Activated T-helper 1 cell treated with anti-CD3 and anti-CD28 coated beads, Interleukin-12 subunit alpha, Interleukin-12 subunit beta, Interleukin-2, Interleukin-4 antibody, amounts not matched to agents 30 ng/mL and 10 ng/mL and 1 ng/mL, durations not matched to agents 14 hours and 24 hours and 36 hours (primary cell): ENCODE measurements at regions not wholly inside any gene's neighbourhood (a gene's known extent, or its start where the extent isn't known, plus 50 kb on each side); places are given as distances from the start of the nearest gene placed in this dataset.
"Not testable (repeated sequence)": the region's sequence is repeated elsewhere in the genome, so short reads cannot be mapped to it uniquely, and the experiment has no call there.

Source experiments
- DNase-seq: peaks from one replicate; pipeline ENCODE4 v3.0.0; 2021; ENCODE audit warnings: low spot score
- H3K27ac Mint-ChIP-seq: one replicate; pipeline ENCODE4 v1.8.0; 2021; ENCODE audit warnings: mild to moderate bottlenecking, mixed read lengths
- H3K27me3 Mint-ChIP-seq: one replicate; pipeline ENCODE4 v1.8.0; 2022; ENCODE audit warnings: mild to moderate bottlenecking, moderate library complexity, mixed read lengths; ENCODE audit not compliant: insufficient read depth
- H3K36me3 Mint-ChIP-seq: one replicate; pipeline ENCODE4 v1.8.0; 2021; ENCODE audit warnings: low read depth, mixed read lengths
- H3K4me1 Mint-ChIP-seq: one replicate; pipeline ENCODE4 v1.8.0; 2021; ENCODE audit warnings: low read depth, mixed read lengths
- H3K4me3 Mint-ChIP-seq: one replicate; pipeline ENCODE4 v1.8.0; 2021; ENCODE audit warnings: mild to moderate bottlenecking, moderate library complexity, mixed read lengths
- H3K9me3 Mint-ChIP-seq: one replicate; pipeline ENCODE4 v1.8.0; 2021; ENCODE audit warnings: mixed read lengths
- intact Hi-C: fragments of 100-400 bp; cut with micrococcal nuclease; formaldehyde crosslinking; loops from one replicate; pipeline ENCODE4 v1.15.1; 2024

GRCh38 chr14:38021861-38022260 is 185.8 kb upstream of the SSTR1 start:
- intact Hi-C loops = no loop called here
- H3K27ac Mint-ChIP-seq = no peak overlapping the region
- no peaks in the 10 kb centered on the region for H3K27me3 Mint-ChIP-seq
- peaks cover 22% of the 10 kb centered on the region for H3K9me3 Mint-ChIP-seq
- H3K4me3 Mint-ChIP-seq = no peak overlapping the region
- H3K36me3 Mint-ChIP-seq = no peaks in the 10 kb centered on the region
- H3K4me1 Mint-ChIP-seq = no peaks in the 10 kb centered on the region
- DNase-seq = no peak

- Mint-ChIP-seq H3K27me3 (no peaks in the 10 kb centered on the region), H3K27ac (no peak overlapping the region)
Observed at GRCh38 chr14:38022775-38023174, 184.9 kb upstream of the SSTR1 start.

GRCh38 chr14:38038171-38038570 is 169.5 kb upstream of the SSTR1 start:
- DNase-seq = no peak
- Mint-ChIP-seq H3K27ac (no peak overlapping the region), H3K36me3 (no peaks in the 10 kb centered on the region), H3K4me3 (no peak overlapping the region), H3K4me1 (no peaks in the 10 kb centered on the region), H3K9me3 (no peaks in the 10 kb centered on the region), H3K27me3 (no peaks in the 10 kb centered on the region)
- intact Hi-C loops = no loop called here

More at GRCh38 chr14:38022775-38023174, 184.9 kb upstream of the SSTR1 start:
- H3K9me3 Mint-ChIP-seq = peaks cover 22% of the 10 kb centered on the region
- no peak overlapping the region for H3K4me3 Mint-ChIP-seq
- no peaks in the 10 kb centered on the region for H3K4me1 Mint-ChIP-seq
- no peak for DNase-seq
- no peaks in the 10 kb centered on the region for H3K36me3 Mint-ChIP-seq
- intact Hi-C loops = no loop called here

GRCh38 chr14:38038986-38039385 is 168.7 kb upstream of the SSTR1 start:
- DNase-seq = no peak
- Mint-ChIP-seq H3K4me1 (no peaks in the 10 kb centered on the region), H3K36me3 (no peaks in the 10 kb centered on the region), H3K27me3 (no peaks in the 10 kb centered on the region), H3K4me3 (no peak overlapping the region), H3K27ac (no peak overlapping the region), H3K9me3 (no peaks in the 10 kb centered on the region)
- intact Hi-C loops = no loop called here

- Mint-ChIP-seq H3K27ac (no peak overlapping the region), H3K4me1 (no peaks in the 10 kb centered on the region), H3K9me3 (no peaks in the 10 kb centered on the region), H3K4me3 (no peak overlapping the region), H3K27me3 (no peaks in the 10 kb centered on the region), H3K36me3 (no peaks in the 10 kb centered on the region)
- intact Hi-C loops = no loop called here
- DNase-seq = no peak
Observed at GRCh38 chr14:38039496-38039895, 168.2 kb upstream of the SSTR1 start.

- no peak overlapping the region for H3K27ac Mint-ChIP-seq
- H3K9me3 Mint-ChIP-seq = no peaks in the 10 kb centered on the region
- H3K27me3 Mint-ChIP-seq = no peaks in the 10 kb centered on the region
- H3K4me3 Mint-ChIP-seq = no peak overlapping the region
- DNase-seq = no peak
- no peaks in the 10 kb centered on the region for H3K4me1 Mint-ChIP-seq
- intact Hi-C loops = no loop called here
- no peaks in the 10 kb centered on the region for H3K36me3 Mint-ChIP-seq
Observed at GRCh38 chr14:38040411-38040810, 167.3 kb upstream of the SSTR1 start.

GRCh38 chr14:38042322-38042721 is 165.4 kb upstream of the SSTR1 start:
- DNase-seq = no peak
- H3K4me1 Mint-ChIP-seq = no peaks in the 10 kb centered on the region
- intact Hi-C loops = no loop called here
- no peaks in the 10 kb centered on the region for H3K36me3 Mint-ChIP-seq
- no peak overlapping the region for H3K27ac Mint-ChIP-seq
- no peaks in the 10 kb centered on the region for H3K9me3 Mint-ChIP-seq
- H3K4me3 Mint-ChIP-seq = no peak overlapping the region
- no peaks in the 10 kb centered on the region for H3K27me3 Mint-ChIP-seq

- H3K4me1 Mint-ChIP-seq = no peaks in the 10 kb centered on the region
Observed at GRCh38 chr14:38044710-38045109, 163.0 kb upstream of the SSTR1 start.

GRCh38 chr14:38045461-38045860 is 162.2 kb upstream of the SSTR1 start:
- Mint-ChIP-seq H3K4me3 (no peak overlapping the region), H3K36me3 (no peaks in the 10 kb centered on the region), H3K4me1 (no peaks in the 10 kb centered on the region), H3K27ac (no peak overlapping the region), H3K27me3 (peaks cover 2% of the 10 kb centered on the region), H3K9me3 (peaks cover 4% of the 10 kb centered on the region)
- no peak for DNase-seq
- intact Hi-C loops = no loop called here

More at GRCh38 chr14:38044710-38045109, 163.0 kb upstream of the SSTR1 start:
- Mint-ChIP-seq H3K36me3 (no peaks in the 10 kb centered on the region), H3K9me3 (peaks cover 4% of the 10 kb centered on the region), H3K27me3 (peaks cover 2% of the 10 kb centered on the region), H3K27ac (no peak overlapping the region), H3K4me3 (no peak overlapping the region)
- intact Hi-C loops = no loop called here
- no peak for DNase-seq

- Mint-ChIP-seq H3K4me1 (no peaks in the 10 kb centered on the region), H3K27ac (no peak overlapping the region), H3K4me3 (no peak overlapping the region), H3K36me3 (no peaks in the 10 kb centered on the region), H3K9me3 (peaks cover 4% of the 10 kb centered on the region), H3K27me3 (peaks cover 3% of the 10 kb centered on the region)
- no peak for DNase-seq
- intact Hi-C loops = no loop called here
Observed at GRCh38 chr14:38046160-38046559, 161.5 kb upstream of the SSTR1 start.

- Mint-ChIP-seq H3K36me3 (no peaks in the 10 kb centered on the region), H3K4me1 (no peaks in the 10 kb centered on the region), H3K9me3 (peaks cover 4% of the 10 kb centered on the region), H3K27me3 (peaks cover 5% of the 10 kb centered on the region), H3K27ac (no peak overlapping the region), H3K4me3 (no peak overlapping the region)
- intact Hi-C loops = no loop called here
- no peak for DNase-seq
Observed at GRCh38 chr14:38047195-38047902, 160.4 kb upstream of the SSTR1 start.

- Mint-ChIP-seq H3K4me3 (no peak overlapping the region), H3K27ac (no peak overlapping the region), H3K36me3 (no peaks in the 10 kb centered on the region), H3K4me1 (no peaks in the 10 kb centered on the region), H3K9me3 (no peaks in the 10 kb centered on the region), H3K27me3 (peaks cover 6% of the 10 kb centered on the region)
- no peak for DNase-seq
- intact Hi-C loops = no loop called here
Observed at GRCh38 chr14:38053666-38054065, 154.0 kb upstream of the SSTR1 start.

- H3K4me1 Mint-ChIP-seq = no peaks in the 10 kb centered on the region
- intact Hi-C loops = no loop called here
- no peaks in the 10 kb centered on the region for H3K36me3 Mint-ChIP-seq
- H3K27me3 Mint-ChIP-seq = peaks cover 4% of the 10 kb centered on the region
- no peak overlapping the region for H3K27ac Mint-ChIP-seq
- DNase-seq = no peak
- H3K9me3 Mint-ChIP-seq = peaks cover 4% of the 10 kb centered on the region
- no peak overlapping the region for H3K4me3 Mint-ChIP-seq
Observed at GRCh38 chr14:38056270-38056669, 151.4 kb upstream of the SSTR1 start.

GRCh38 chr14:38062223-38062622 is 145.5 kb upstream of the SSTR1 start:
- not testable (repeated sequence) for H3K27me3 Mint-ChIP-seq, H3K4me3 Mint-ChIP-seq, H3K27ac Mint-ChIP-seq, H3K36me3 Mint-ChIP-seq, DNase-seq
- intact Hi-C loops = loop anchor here (10.0 kb wide), 1 partner anchor 1373 kb away; the partner anchor contains the start of gene FBXO33
- Mint-ChIP-seq H3K9me3 (peaks cover 19% of the 10 kb centered on the region), H3K4me1 (peaks cover 15% of the 10 kb centered on the region)
